ENCODE measurements at regions not wholly inside any gene's neighbourhood (a gene's known extent, or its start where the extent isn't known, plus 50 kb on each side); places are given as distances from the start of the nearest gene placed in this dataset.

DNA sequence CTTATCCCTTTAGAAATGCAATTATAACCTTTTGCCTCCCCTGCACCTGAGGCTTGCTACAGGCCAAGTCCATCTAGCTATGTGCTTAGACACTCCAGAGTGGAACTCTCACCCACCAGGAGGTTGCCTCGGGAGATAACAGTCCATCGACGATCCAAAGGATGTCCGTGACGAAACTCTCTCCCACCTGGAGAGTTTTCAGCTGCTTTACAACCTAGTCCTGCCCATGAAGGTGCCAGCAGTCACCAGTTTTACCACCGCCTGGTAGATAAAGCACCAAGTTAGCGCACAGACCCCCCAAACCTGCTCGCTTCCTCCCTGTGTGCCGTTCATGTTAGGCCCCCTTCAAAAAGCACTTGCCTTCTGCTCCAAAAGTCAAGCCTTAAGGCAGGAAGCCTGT is 53.1 kb upstream of the SHISAL1 start:
- no peaks in the 10 kb centered on the region for H3K9me3 ChIP-seq (ENCODE audit: control insufficient read depth in 2 of 2, low read length in 2 of 2)

DNA sequence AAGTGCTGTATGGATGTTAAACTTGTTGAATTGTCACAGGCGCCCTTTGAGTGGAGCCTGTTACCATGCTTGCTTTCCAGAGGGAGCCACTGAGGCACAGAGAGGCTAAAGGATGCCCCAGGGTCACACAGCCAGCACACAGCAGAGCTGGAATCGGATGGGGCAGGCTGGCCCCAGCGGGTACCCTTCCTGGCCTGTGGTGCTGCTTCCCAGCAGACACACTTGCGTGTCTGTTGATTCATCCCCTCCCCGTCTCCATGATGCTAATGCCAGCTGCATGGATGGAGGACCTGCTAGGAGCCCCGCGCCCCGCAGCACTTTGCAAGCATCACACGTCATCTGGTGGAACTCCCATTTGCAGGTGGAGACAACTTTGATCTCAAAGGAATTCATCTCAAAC is 52.4 kb upstream of the SHISAL1 start:
- no peak overlapping the region for H3K4me3 ChIP-seq (ENCODE audit: low read length in 2 of 2)
- no peaks in the 10 kb centered on the region for H3K9me3 ChIP-seq (ENCODE audit: control insufficient read depth in 2 of 2, low read length in 2 of 2)
- H3K9ac ChIP-seq (ENCODE audit: low read depth in 1 of 2, low read length in 2 of 2) = no peak overlapping the region
- H3K4me1 ChIP-seq (ENCODE audit: control insufficient read depth in 2 of 2, insufficient read depth in 2 of 2, low read length in 2 of 2) = peaks cover 3 to 4% of the 10 kb centered on the region in 2 donors
- no peak overlapping the region for H3K27ac ChIP-seq (ENCODE audit: low read depth in 2 of 2, low read length in 2 of 2)
- H3K36me3 ChIP-seq (ENCODE audit: control insufficient read depth in 2 of 2, insufficient read depth in 2 of 2, low read length in 2 of 2) = no peaks in the 10 kb centered on the region
- H3K27me3 ChIP-seq (ENCODE audit: control insufficient read depth in 2 of 2, insufficient read depth in 2 of 2, low read length in 2 of 2) = no peaks in the 10 kb centered on the region

More for the DNA sequence above, 53.1 kb upstream of the SHISAL1 start:
- Histone ChIP-seq H3K27ac (ENCODE audit: low read depth in 2 of 2, low read length in 2 of 2) (no peak overlapping the region), H3K27me3 (ENCODE audit: control insufficient read depth in 2 of 2, insufficient read depth in 2 of 2, low read length in 2 of 2) (no peaks in the 10 kb centered on the region), H3K4me1 (ENCODE audit: control insufficient read depth in 2 of 2, insufficient read depth in 2 of 2, low read length in 2 of 2) (peaks cover 0 to 2% of the 10 kb centered on the region in 2 donors), H3K36me3 (ENCODE audit: control insufficient read depth in 2 of 2, insufficient read depth in 2 of 2, low read length in 2 of 2) (no peaks in the 10 kb centered on the region), H3K9ac (ENCODE audit: low read depth in 1 of 2, low read length in 2 of 2) (no peak overlapping the region), H3K4me3 (ENCODE audit: low read length in 2 of 2) (no peak overlapping the region)

DNA sequence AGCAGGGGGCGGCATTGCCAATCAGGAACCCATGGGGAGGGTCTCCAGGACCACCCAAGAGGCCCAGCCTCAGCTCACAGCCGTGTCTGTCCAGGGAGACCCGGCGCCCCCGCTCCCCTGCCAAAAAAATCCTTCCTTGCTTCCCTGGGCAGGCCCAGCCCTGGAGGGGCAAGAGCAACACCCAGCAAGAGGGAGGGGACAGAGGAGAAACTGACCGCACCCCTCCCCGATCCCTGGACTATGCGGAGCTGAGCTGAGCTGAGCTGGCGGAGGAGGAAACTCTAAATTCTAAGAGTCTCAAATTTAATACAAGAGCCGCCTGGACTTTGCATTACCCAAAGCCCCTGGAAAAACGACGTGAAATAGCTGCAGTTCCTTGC is 52.0 kb upstream of the SHISAL1 start:
- no peak overlapping the region for H3K27ac ChIP-seq (ENCODE audit: low read depth in 2 of 2, low read length in 2 of 2)
- no peak overlapping the region for H3K4me3 ChIP-seq (ENCODE audit: low read length in 2 of 2)

DNA sequence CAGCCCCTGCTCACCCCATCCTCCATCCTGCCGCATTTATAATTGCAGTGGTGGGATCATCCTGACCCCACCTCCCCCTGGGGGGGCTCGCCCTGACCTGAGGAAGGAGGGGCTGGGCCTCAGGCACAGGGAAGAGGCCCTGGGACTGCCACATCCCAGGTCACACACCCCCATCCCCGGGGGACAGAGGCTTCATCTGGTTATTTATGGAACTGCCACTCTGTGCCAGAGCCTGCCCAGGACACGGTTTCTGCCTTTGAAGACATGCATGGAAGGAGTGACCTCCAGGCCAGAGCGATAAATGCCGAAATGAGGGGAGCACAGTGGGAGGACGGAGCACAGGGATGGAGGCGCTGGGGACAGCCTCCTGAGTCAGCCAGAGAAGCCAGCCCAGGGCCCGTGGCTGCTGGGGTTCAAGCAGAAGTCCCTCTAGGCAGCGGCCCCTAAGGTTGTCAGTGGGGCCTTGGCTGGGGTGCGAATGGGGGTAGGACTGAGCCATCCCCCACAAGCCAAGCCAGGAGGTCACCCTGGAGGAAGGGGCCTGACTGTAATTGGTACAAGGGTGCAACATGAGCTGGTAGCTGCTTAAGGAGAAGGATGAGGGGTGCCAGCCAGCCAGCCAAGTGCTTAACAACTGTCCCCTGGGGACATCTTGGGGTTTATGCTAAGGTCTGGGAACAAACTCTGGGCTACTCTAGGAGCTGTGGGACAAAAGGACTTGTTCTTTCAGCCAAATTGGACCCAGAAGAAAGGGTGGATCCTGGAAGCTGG is 51.4 kb upstream of the SHISAL1 start:
- no peak overlapping the region for H3K4me3 ChIP-seq (ENCODE audit: low read length in 2 of 2)
- H3K4me1 ChIP-seq (ENCODE audit: control insufficient read depth in 2 of 2, insufficient read depth in 2 of 2, low read length in 2 of 2) = peaks cover 3 to 4% of the 10 kb centered on the region in 2 donors
- H3K9me3 ChIP-seq (ENCODE audit: control insufficient read depth in 2 of 2, low read length in 2 of 2) = no peaks in the 10 kb centered on the region
- H3K27me3 ChIP-seq (ENCODE audit: control insufficient read depth in 2 of 2, insufficient read depth in 2 of 2, low read length in 2 of 2) = no peaks in the 10 kb centered on the region
- H3K36me3 ChIP-seq (ENCODE audit: control insufficient read depth in 2 of 2, insufficient read depth in 2 of 2, low read length in 2 of 2) = no peaks in the 10 kb centered on the region
- no peak overlapping the region for H3K9ac ChIP-seq (ENCODE audit: low read depth in 1 of 2, low read length in 2 of 2)
- peak overlapping the region in 1 of 2 donors; percentile 23 for H3K27ac ChIP-seq (ENCODE audit: low read depth in 2 of 2, low read length in 2 of 2)

More for the DNA sequence above, 52.0 kb upstream of the SHISAL1 start:
- Histone ChIP-seq H3K9ac (ENCODE audit: low read depth in 1 of 2, low read length in 2 of 2) (no peak overlapping the region), H3K9me3 (ENCODE audit: control insufficient read depth in 2 of 2, low read length in 2 of 2) (no peaks in the 10 kb centered on the region), H3K36me3 (ENCODE audit: control insufficient read depth in 2 of 2, insufficient read depth in 2 of 2, low read length in 2 of 2) (no peaks in the 10 kb centered on the region), H3K4me1 (ENCODE audit: control insufficient read depth in 2 of 2, insufficient read depth in 2 of 2, low read length in 2 of 2) (peaks cover 3 to 4% of the 10 kb centered on the region in 2 donors), H3K27me3 (ENCODE audit: control insufficient read depth in 2 of 2, insufficient read depth in 2 of 2, low read length in 2 of 2) (no peaks in the 10 kb centered on the region)

DNA sequence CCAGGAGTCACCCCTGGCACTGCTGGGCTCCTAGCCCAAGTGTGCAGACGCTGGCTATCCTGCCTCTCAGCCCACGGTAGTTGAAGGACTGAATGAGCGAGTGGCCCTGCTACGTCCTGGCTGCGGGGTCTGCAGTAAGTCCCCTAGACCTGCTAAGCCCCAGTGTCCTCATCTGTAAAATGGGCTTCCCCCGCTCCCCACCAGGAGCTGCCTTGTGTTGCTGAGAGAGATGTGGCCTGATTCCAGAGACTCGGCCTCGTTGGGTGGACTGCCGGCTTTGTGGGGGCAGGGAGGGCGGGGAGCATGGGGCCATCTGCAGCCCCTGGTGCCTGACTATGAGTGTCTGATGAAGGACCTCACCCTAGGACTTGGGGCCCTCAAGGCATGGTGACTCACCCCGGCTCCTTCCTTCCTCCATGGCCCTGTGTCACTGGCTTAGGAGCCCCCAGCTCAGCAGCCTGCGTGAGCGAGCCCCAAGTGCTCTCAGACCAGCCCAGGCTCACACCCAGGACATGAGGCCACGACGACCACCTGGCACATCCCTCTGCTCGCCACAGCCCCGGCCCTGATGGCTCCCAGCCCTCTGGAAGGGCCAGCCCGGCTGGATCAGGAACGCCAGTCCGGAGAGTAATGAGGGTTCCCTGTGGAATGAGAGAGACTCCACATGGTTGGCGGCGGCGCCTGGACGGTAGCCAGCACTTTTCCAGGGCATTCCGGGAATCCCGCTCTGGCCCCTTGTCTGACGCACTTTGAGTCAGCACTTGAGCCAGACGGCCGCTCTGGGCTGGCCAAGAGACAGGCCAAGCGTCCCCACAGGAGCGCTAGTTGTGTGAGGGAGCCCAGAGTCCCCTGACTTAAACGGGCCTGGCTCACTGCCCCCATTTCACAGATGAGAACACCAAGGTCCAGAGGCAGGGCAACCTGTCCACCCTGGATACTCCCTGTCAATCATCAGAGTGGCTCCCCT is 50.5 kb upstream of the SHISAL1 start:
- H3K36me3 ChIP-seq (ENCODE audit: control insufficient read depth in 2 of 2, insufficient read depth in 2 of 2, low read length in 2 of 2) = no peaks in the 10 kb centered on the region
- H3K9ac ChIP-seq (ENCODE audit: low read depth in 1 of 2, low read length in 2 of 2) = no peak overlapping the region
- no peak overlapping the region for H3K4me3 ChIP-seq (ENCODE audit: low read length in 2 of 2)
- H3K4me1 ChIP-seq (ENCODE audit: control insufficient read depth in 2 of 2, insufficient read depth in 2 of 2, low read length in 2 of 2) = peaks cover 3 to 4% of the 10 kb centered on the region in 2 donors
- no peaks in the 10 kb centered on the region for H3K27me3 ChIP-seq (ENCODE audit: control insufficient read depth in 2 of 2, insufficient read depth in 2 of 2, low read length in 2 of 2)
- peak overlapping the region; percentile 8 to 49 for H3K27ac ChIP-seq (ENCODE audit: low read depth in 2 of 2, low read length in 2 of 2)
- no peaks in the 10 kb centered on the region for H3K9me3 ChIP-seq (ENCODE audit: control insufficient read depth in 2 of 2, low read length in 2 of 2)

DNA sequence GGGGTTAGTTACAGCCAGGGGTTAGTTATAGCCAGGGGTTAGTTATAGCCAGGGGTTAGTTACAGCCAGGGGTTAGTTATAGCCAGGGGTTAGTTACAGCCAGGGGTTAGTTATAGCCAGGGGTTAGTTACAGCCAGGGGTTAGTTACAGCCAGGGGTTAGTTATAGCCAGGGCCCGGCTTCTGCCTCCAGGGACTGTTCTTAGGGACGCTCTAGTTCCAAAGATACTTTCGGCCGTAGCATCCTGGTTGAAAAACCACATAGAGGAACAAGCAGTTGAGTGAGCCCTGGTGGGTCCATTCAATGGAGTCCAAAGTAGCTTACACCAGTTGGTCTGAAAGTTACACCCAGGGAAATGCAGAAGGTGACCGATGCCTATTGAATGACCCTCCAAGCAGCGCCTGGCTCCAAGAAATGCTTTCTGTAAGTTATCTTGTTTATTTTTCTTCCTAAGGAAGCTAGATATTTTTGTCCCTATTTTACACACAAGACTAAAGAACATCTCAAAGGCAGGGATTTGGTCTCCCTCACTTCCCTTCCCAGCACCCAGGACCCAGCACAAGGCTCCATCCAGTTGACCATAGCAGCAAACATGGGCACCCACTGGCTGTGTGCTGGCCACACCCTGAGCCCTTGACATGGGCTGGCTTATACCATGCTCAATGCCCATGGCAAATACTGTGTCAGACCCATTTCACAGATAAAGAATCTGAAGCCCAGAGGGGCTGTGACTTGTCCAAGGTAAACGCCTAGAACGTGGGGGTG is 49.7 kb upstream of the SHISAL1 start:
- Histone ChIP-seq H3K27me3 (ENCODE audit: control insufficient read depth in 2 of 2, insufficient read depth in 2 of 2, low read length in 2 of 2) (no peaks in the 10 kb centered on the region), H3K27ac (ENCODE audit: low read depth in 2 of 2, low read length in 2 of 2) (no peak overlapping the region), H3K4me3 (ENCODE audit: low read length in 2 of 2) (no peak overlapping the region)

More for the DNA sequence above, 49.7 kb upstream of the SHISAL1 start:
- H3K4me1 ChIP-seq (ENCODE audit: control insufficient read depth in 2 of 2, insufficient read depth in 2 of 2, low read length in 2 of 2) = peaks cover 3 to 4% of the 10 kb centered on the region in 2 donors
- H3K36me3 ChIP-seq (ENCODE audit: control insufficient read depth in 2 of 2, insufficient read depth in 2 of 2, low read length in 2 of 2) = no peaks in the 10 kb centered on the region
- no peaks in the 10 kb centered on the region for H3K9me3 ChIP-seq (ENCODE audit: control insufficient read depth in 2 of 2, low read length in 2 of 2)
- no peak overlapping the region for H3K9ac ChIP-seq (ENCODE audit: low read depth in 1 of 2, low read length in 2 of 2)
